ENCODE measurements at regions not wholly inside any gene's neighbourhood (a gene's known extent, or its start where the extent isn't known, plus 50 kb on each side); places are given as distances from the start of the nearest gene placed in this dataset.

DNA sequence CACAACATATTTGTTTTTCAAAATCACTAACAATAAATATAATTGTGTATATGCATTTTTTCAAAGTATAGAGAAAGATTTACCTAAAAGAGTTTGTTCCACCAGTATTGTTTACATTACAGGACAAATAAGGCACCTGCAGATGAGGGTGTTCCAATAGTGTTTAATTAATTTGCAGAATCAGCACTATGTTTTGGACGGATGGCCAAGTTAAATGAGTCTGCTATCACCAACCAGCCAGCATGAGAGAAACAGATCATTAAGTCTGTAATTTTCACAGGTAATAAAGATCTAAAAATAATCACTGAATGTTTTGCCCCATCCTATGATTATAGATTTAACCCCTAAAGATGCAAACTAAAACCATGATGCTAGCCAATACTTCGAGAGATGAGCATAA lies 2247.0 kb downstream of the NCAM2 start:
- TF ChIP-seq, protein P1, sequence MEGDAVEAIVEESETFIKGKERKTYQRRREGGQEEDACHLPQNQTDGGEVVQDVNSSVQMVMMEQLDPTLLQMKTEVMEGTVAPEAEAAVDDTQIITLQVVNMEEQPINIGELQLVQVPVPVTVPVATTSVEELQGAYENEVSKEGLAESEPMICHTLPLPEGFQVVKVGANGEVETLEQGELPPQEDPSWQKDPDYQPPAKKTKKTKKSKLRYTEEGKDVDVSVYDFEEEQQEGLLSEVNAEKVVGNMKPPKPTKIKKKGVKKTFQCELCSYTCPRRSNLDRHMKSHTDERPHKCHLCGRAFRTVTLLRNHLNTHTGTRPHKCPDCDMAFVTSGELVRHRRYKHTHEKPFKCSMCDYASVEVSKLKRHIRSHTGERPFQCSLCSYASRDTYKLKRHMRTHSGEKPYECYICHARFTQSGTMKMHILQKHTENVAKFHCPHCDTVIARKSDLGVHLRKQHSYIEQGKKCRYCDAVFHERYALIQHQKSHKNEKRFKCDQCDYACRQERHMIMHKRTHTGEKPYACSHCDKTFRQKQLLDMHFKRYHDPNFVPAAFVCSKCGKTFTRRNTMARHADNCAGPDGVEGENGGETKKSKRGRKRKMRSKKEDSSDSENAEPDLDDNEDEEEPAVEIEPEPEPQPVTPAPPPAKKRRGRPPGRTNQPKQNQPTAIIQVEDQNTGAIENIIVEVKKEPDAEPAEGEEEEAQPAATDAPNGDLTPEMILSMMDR (IDR thresholded peaks at IDR 0.05; ENCODE audit: low read length) = no peak
- TF ChIP-seq EZH2 (optimal IDR thresholded peaks at IDR 0.05; ENCODE audit: low read depth, low read length) (no peak), EZH2phosphoT487 (IDR thresholded peaks at IDR 0.05; ENCODE audit: low read length) (no peak)
